ENCODE measurements at regions not wholly inside any gene's neighbourhood (a gene's known extent, or its start where the extent isn't known, plus 50 kb on each side); places are given as distances from the start of the nearest gene placed in this dataset.

DNA sequence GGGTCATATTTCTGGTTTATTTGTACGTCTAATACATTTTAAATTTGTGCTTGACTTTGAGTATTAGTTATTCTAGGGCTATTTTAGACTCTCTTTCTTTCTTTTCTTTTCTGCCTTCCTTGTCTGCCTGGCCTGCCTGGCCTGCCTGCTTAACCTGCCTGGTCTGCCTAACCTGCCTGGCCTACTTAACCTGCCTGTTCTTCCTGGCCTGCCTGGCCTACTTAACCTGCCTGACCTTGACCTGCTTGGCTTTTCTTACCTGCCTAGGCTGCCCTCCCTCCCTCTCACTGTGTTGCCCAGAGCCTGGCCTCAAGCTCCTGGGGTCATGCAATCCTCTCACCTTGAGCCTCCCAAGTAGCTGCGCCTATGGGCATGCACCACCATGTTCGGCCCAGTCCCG, 83.7 kb downstream of the PMAIP1 start:
- TF ChIP-seq POLR2A (IDR thresholded peaks at IDR 0.05; ENCODE audit: control extremely low read depth in 1 of 2, low read depth in 2 of 2, low read length in 2 of 2) (no peak), GTF2F1 (IDR thresholded peaks at IDR 0.05; ENCODE audit: borderline replicate concordance, low read depth, low read length) (no peak), EGR1 (IDR thresholded peaks at IDR 0.05; ENCODE audit: borderline replicate concordance, low read depth, low read length) (no peak)
- TF ChIP-seq, protein P1, sequence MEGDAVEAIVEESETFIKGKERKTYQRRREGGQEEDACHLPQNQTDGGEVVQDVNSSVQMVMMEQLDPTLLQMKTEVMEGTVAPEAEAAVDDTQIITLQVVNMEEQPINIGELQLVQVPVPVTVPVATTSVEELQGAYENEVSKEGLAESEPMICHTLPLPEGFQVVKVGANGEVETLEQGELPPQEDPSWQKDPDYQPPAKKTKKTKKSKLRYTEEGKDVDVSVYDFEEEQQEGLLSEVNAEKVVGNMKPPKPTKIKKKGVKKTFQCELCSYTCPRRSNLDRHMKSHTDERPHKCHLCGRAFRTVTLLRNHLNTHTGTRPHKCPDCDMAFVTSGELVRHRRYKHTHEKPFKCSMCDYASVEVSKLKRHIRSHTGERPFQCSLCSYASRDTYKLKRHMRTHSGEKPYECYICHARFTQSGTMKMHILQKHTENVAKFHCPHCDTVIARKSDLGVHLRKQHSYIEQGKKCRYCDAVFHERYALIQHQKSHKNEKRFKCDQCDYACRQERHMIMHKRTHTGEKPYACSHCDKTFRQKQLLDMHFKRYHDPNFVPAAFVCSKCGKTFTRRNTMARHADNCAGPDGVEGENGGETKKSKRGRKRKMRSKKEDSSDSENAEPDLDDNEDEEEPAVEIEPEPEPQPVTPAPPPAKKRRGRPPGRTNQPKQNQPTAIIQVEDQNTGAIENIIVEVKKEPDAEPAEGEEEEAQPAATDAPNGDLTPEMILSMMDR (IDR thresholded peaks at IDR 0.05; ENCODE audit: control extremely low read depth in 1 of 3, insufficient read depth in 1 of 3, low read depth in 1 of 3, low read length in 3 of 3) = no peak

All from H1 (cell line).